ENCODE measurements at regions not wholly inside any gene's neighbourhood (a gene's known extent, or its start where the extent isn't known, plus 50 kb on each side); places are given as distances from the start of the nearest gene placed in this dataset.

GRCh38 chr4:53764761-53765490, 173.6 kb upstream of the LNX1 start:
- no peak for DNase-seq

- DNase-seq = no peak
These were observed 172.7 kb upstream of the LNX1 start for GRCh38 chr4:53763813-53764597.

GRCh38 chr4:53755656-53756055, 164.4 kb upstream of the LNX1 start:
- no peak for DNase-seq

- no peak for DNase-seq
These were observed 160.8 kb upstream of the LNX1 start for GRCh38 chr4:53752124-53752523.

- no peak for DNase-seq
These were observed 157.1 kb upstream of the LNX1 start for GRCh38 chr4:53748328-53748772.

GRCh38 chr4:53747401-53747800, 156.1 kb upstream of the LNX1 start:
- no peak for DNase-seq

- DNase-seq = no peak
These were observed 153.3 kb upstream of the LNX1 start for GRCh38 chr4:53744446-53745160.

- no peak for DNase-seq
These were observed 143.5 kb upstream of the LNX1 start for GRCh38 chr4:53734584-53735353.

- no peak for DNase-seq
These were observed 142.9 kb upstream of the LNX1 start for GRCh38 chr4:53734182-53734581.

GRCh38 chr4:53732661-53733060, 141.4 kb upstream of the LNX1 start:
- DNase-seq = no peak

GRCh38 chr4:53730031-53730805, 138.9 kb upstream of the LNX1 start:
- DNase-seq = no peak

- DNase-seq = no peak
These were observed 130.8 kb upstream of the LNX1 start for GRCh38 chr4:53722110-53722509.

GRCh38 chr4:53721263-53721662, 130.0 kb upstream of the LNX1 start:
- no peak for DNase-seq

GRCh38 chr4:53720776-53721175, 129.5 kb upstream of the LNX1 start:
- no peak for DNase-seq

GRCh38 chr4:53717064-53717549, 125.8 kb upstream of the LNX1 start:
- DNase-seq = no peak

GRCh38 chr4:53716471-53717063, 125.3 kb upstream of the LNX1 start:
- DNase-seq = no peak

GRCh38 chr4:53716011-53716410, 124.7 kb upstream of the LNX1 start:
- no peak for DNase-seq

GRCh38 chr4:53714236-53715140, 123.2 kb upstream of the LNX1 start:
- DNase-seq = no peak

- no peak for DNase-seq
These were observed 122.5 kb upstream of the LNX1 start for GRCh38 chr4:53713767-53714166.

GRCh38 chr4:53713296-53713695, 122.0 kb upstream of the LNX1 start:
- no peak for DNase-seq
